HepG2 (cell line): ENCODE measurements at regions not wholly inside any gene's neighbourhood (a gene's known extent, or its start where the extent isn't known, plus 50 kb on each side); places are given as distances from the start of the nearest gene placed in this dataset.

Experiments used
- ARID4A ChIP-seq: sonication (generic); formaldehyde crosslinking; IDR thresholded peaks from 2 replicates; pipeline ENCODE4 v1.5.0; 2020; ENCODE audit warnings: mild to moderate bottlenecking, missing genetic modification reagents, borderline replicate concordance
- ATF2 ChIP-seq: sonication (generic); formaldehyde crosslinking; IDR thresholded peaks from 2 replicates; pipeline ENCODE4 v1.4.0; 2020; ENCODE audit warnings: missing genetic modification reagents
- BRD4 ChIP-seq: sonication (generic); formaldehyde crosslinking; IDR thresholded peaks from 2 replicates; pipeline ENCODE4 v1.4.0; 2020; ENCODE audit warnings: missing genetic modification reagents
- CBFB ChIP-seq: sonication (generic); formaldehyde crosslinking; IDR thresholded peaks from 2 replicates; pipeline ENCODE4 v1.4.0; 2020; ENCODE audit warnings: missing genetic modification reagents
- DR1 ChIP-seq: sonication (generic); formaldehyde crosslinking; IDR thresholded peaks from 2 replicates; pipeline ENCODE4 v1.8.0; 2021; ENCODE audit warnings: mild to moderate bottlenecking, missing genetic modification reagents, inconsistent platforms
- FOXP4 ChIP-seq: sonication (generic); formaldehyde crosslinking; IDR thresholded peaks from 2 replicates; pipeline ENCODE4 v1.4.0; 2020; ENCODE audit warnings: missing genetic modification reagents
- GABPB1 ChIP-seq: IDR thresholded peaks from 2 replicates; pipeline ENCODE4 v1.6.1; 2016; ENCODE audit warnings: mild to moderate bottlenecking, missing genetic modification reagents, moderate library complexity, missing compliant biosample characterization
- MAX ChIP-seq: IDR thresholded peaks from 2 replicates; pipeline ENCODE4 v1.6.1; 2012; ENCODE audit warnings: inconsistent platforms
- MZF1 ChIP-seq: sonication (generic); formaldehyde crosslinking; IDR thresholded peaks from 2 replicates; pipeline ENCODE4 v1.8.1; 2023; ENCODE audit warnings: mild to moderate bottlenecking, missing genetic modification reagents, borderline replicate concordance
- NFKB2 ChIP-seq: sonication (generic); formaldehyde crosslinking; IDR thresholded peaks from 2 replicates; pipeline ENCODE4 v1.4.0; 2020; ENCODE audit warnings: missing genetic modification reagents, borderline replicate concordance
- PCBP2 ChIP-seq: fragments of 200-400 bp; formaldehyde crosslinking; optimal IDR thresholded peaks from 2 replicates; pipeline ENCODE3; 2018; ENCODE audit warnings: low read length, low read depth; ENCODE audit not compliant: poor library complexity, severe bottlenecking
- SNAPC2 ChIP-seq: sonication (generic); formaldehyde crosslinking; IDR thresholded peaks from 2 replicates; pipeline ENCODE4 v1.8.1; 2022; ENCODE audit warnings: mild to moderate bottlenecking, missing genetic modification reagents
- UBTF ChIP-seq: sonication (generic); formaldehyde crosslinking; IDR thresholded peaks from 2 replicates; pipeline ENCODE4 v1.4.0; 2020; ENCODE audit warnings: mild to moderate bottlenecking, missing genetic modification reagents
- ZNF17 ChIP-seq: sonication (generic); formaldehyde crosslinking; IDR thresholded peaks from 2 replicates; pipeline ENCODE4 v1.5.0; 2020; ENCODE audit warnings: mild to moderate bottlenecking, missing genetic modification reagents
- ZNF256 ChIP-seq: sonication (generic); formaldehyde crosslinking; conservative IDR thresholded peaks from 2 replicates; pipeline ENCODE4 v1.4.0; 2020; ENCODE audit warnings: missing genetic modification reagents
- ZNF563 ChIP-seq: sonication (generic); formaldehyde crosslinking; IDR thresholded peaks from 2 replicates; pipeline ENCODE4 v1.8.0; 2022; ENCODE audit warnings: mild to moderate bottlenecking, moderate library complexity, missing genetic modification reagents
- ZNF570 ChIP-seq: sonication (generic); formaldehyde crosslinking; IDR thresholded peaks from 2 replicates; pipeline ENCODE4 v1.4.0; 2020; ENCODE audit warnings: mild to moderate bottlenecking, missing genetic modification reagents, borderline replicate concordance
- ZNF577 ChIP-seq: sonication (generic); formaldehyde crosslinking; IDR thresholded peaks from 2 replicates; pipeline ENCODE4 v1.4.0; 2020; ENCODE audit warnings: mild to moderate bottlenecking, low read depth, missing genetic modification reagents, borderline replicate concordance

GRCh38 chr6:169921853-169922824, 170.7 kb downstream of the ERMARD start (continued):
- no peak; the same call in 1 of the 2 replicates for TF ChIP-seq ARID4A
- no peak for TF ChIP-seq PCBP2
- TF ChIP-seq UBTF (CRISPR knock-in tag): peak; percentile 42; the same call in 1 of the 2 replicates
- TF ChIP-seq ZNF577: no peak
- TF ChIP-seq ZNF17: no peak
- TF ChIP-seq SNAPC2 (CRISPR knock-in tag): no peak
- TF ChIP-seq GABPB1 (CRISPR knock-in tag): peak; percentile 65
- TF ChIP-seq ATF2 (CRISPR knock-in tag): peak; percentile 28; the same call in 1 of the 2 replicates
- TF ChIP-seq NFKB2 (CRISPR knock-in tag): 0 out of 2 replicates have a peak, but pooled peaks have one; percentile 51
- TF ChIP-seq ZNF563 (CRISPR knock-in tag): 0 out of 2 replicates have a peak, but pooled peaks have one; percentile 2
- peak; percentile 23; the same call in 1 of the 2 replicates for TF ChIP-seq MAX
- TF ChIP-seq ZNF570 (CRISPR knock-in tag): no peak
- no peak for TF ChIP-seq CBFB
- peak; percentile 50; the same call in 1 of the 2 replicates for TF ChIP-seq FOXP4 (CRISPR knock-in tag)
- TF ChIP-seq MZF1 (CRISPR knock-in tag): no peak
- no peak for TF ChIP-seq DR1 (CRISPR knock-in tag)
- TF ChIP-seq BRD4: peak; percentile 75; the same call in 1 of the 2 replicates
- 0 out of 2 replicates have a peak, but pooled peaks have one; percentile 1 for TF ChIP-seq ZNF256 (CRISPR knock-in tag)
